Astrocyte of the cerebellum (primary cell): ENCODE measurements at regions not wholly inside any gene's neighbourhood (a gene's known extent, or its start where the extent isn't known, plus 50 kb on each side); places are given as distances from the start of the nearest gene placed in this dataset.

Source experiments
- DNase-seq: peaks from one replicate; pipeline ENCODE4 v3.0.0-alpha.2; 2011; ENCODE audit warnings: low read depth
- H3K4me3 ChIP-seq: 2 replicates; pipeline ENCODE4 v1.5.1; 2011; ENCODE audit warnings: mild to moderate bottlenecking, low read depth, low read length, moderate library complexity
- CTCF ChIP-seq: IDR thresholded peaks from 2 replicates; pipeline ENCODE4 v1.5.1; 2012; ENCODE audit warnings: low read length, low read depth, moderate library complexity, mild to moderate bottlenecking; ENCODE audit errors: missing control alignments
- in situ Hi-C: cut with HindIII; loops from 2 replicates; pipeline ENCODE4 v1.10.0; 2017; ENCODE audit warnings: low sequenced_read_pairs

- in situ Hi-C loops, result no loop called here
- DNase-seq, result no peak
- no peak for TF ChIP-seq CTCF
- H3K4me3 ChIP-seq, result no peak overlapping the region
These were observed 149.1 kb upstream of the ARHGAP28 start for GRCh38 chr18:6580401-6580800.

- no peak overlapping the region for H3K4me3 ChIP-seq
- in situ Hi-C loops, result no loop called here
- DNase-seq, result no peak
- no peak for TF ChIP-seq CTCF
These were observed 139.6 kb upstream of the ARHGAP28 start for GRCh38 chr18:6589923-6590322.

GRCh38 chr18:6590326-6590725, 139.2 kb upstream of the ARHGAP28 start:
- TF ChIP-seq CTCF, result no peak
- no peak overlapping the region for H3K4me3 ChIP-seq
- DNase-seq, result no peak
- in situ Hi-C loops, result no loop called here

- no peak for DNase-seq
- TF ChIP-seq CTCF, result no peak
- H3K4me3 ChIP-seq, result no peak overlapping the region
- in situ Hi-C loops, result no loop called here
These were observed 138.0 kb upstream of the ARHGAP28 start for GRCh38 chr18:6591491-6591890.

- DNase-seq, result no peak
- no peak overlapping the region for H3K4me3 ChIP-seq
- in situ Hi-C loops, result no loop called here
- TF ChIP-seq CTCF, result no peak
These were observed 137.0 kb upstream of the ARHGAP28 start for GRCh38 chr18:6592522-6592921.

- H3K4me3 ChIP-seq, result no peak overlapping the region
- in situ Hi-C loops, result no loop called here
- TF ChIP-seq CTCF, result no peak
- DNase-seq, result no peak
These were observed 136.2 kb upstream of the ARHGAP28 start for GRCh38 chr18:6593142-6593885.

- no peak for DNase-seq
- in situ Hi-C loops, result no loop called here
- H3K4me3 ChIP-seq, result no peak overlapping the region
- TF ChIP-seq CTCF, result no peak
These were observed 133.8 kb upstream of the ARHGAP28 start for GRCh38 chr18:6595666-6596065.
